22Rv1 (cell line): ENCODE measurements at regions not wholly inside any gene's neighbourhood (a gene's known extent, or its start where the extent isn't known, plus 50 kb on each side); places are given as distances from the start of the nearest gene placed in this dataset.

Source experiments
- ZFX ChIP-seq: fragments of 450-650 bp; IDR thresholded peaks from 2 replicates; pipeline ENCODE4 v1.6.1; 2017; ENCODE audit warnings: antibody characterized with exemption, borderline replicate concordance
- TF ChIP-seq, protein P1 (sequence below): fragments of 450-650 bp; IDR thresholded peaks from 2 replicates; pipeline ENCODE4 v1.5.1; 2017; ENCODE audit warnings: mild to moderate bottlenecking

DNA sequence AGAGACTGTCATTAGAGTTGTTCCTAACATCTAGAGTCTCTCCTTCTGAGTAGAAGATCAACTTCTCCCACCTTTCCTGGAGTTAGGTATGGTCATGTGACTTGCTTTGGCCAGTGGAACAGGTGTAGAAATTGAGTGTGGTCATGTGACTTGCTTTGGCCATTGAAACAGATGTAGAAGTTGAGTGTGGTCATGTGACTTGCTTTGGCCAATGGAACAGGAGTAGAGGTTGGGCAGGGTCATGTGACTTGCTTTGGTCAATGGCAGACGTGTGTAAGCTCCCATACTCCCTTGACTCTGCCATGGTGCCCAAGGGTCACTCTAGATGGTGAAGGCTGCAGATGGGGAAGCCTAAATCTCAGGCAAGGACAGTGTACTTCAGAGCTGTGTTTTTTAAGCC lies 306.0 kb downstream of the NPHP4 start:
- TF ChIP-seq, protein P1, sequence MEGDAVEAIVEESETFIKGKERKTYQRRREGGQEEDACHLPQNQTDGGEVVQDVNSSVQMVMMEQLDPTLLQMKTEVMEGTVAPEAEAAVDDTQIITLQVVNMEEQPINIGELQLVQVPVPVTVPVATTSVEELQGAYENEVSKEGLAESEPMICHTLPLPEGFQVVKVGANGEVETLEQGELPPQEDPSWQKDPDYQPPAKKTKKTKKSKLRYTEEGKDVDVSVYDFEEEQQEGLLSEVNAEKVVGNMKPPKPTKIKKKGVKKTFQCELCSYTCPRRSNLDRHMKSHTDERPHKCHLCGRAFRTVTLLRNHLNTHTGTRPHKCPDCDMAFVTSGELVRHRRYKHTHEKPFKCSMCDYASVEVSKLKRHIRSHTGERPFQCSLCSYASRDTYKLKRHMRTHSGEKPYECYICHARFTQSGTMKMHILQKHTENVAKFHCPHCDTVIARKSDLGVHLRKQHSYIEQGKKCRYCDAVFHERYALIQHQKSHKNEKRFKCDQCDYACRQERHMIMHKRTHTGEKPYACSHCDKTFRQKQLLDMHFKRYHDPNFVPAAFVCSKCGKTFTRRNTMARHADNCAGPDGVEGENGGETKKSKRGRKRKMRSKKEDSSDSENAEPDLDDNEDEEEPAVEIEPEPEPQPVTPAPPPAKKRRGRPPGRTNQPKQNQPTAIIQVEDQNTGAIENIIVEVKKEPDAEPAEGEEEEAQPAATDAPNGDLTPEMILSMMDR = no peak
- TF ChIP-seq ZFX = no peak
